Stimulated activated naive CD8-positive, alpha-beta T cell treated with anti-CD3 and anti-CD28 coated beads, Interleukin-15, amount 100 ng/mL, for 72 hours (primary cell): ENCODE measurements at regions not wholly inside any gene's neighbourhood (a gene's known extent, or its start where the extent isn't known, plus 50 kb on each side); places are given as distances from the start of the nearest gene placed in this dataset.

Experiments
- ATAC-seq: fragments of 150-1000 bp; cut with Tn5 transposase; 2 replicates; pipeline ENCODE4 v1.10.0; 2021; ENCODE audit warnings: mild to moderate bottlenecking, moderate library complexity
- DNase-seq, 2 donors: peaks; one replicate each; pipeline ENCODE4 v3.0.0; 2021 to 2022
- H3K27ac Mint-ChIP-seq, 2 donors: one replicate each; pipeline ENCODE4 v1.8.0; 2022; ENCODE audit warnings: mild to moderate bottlenecking in 2 of 2, mixed read lengths in 2 of 2, moderate library complexity in 2 of 2
- H3K27me3 Mint-ChIP-seq: one replicate; pipeline ENCODE4 v1.8.0; 2022; ENCODE audit warnings: mixed read lengths
- H3K4me1 Mint-ChIP-seq: one replicate; pipeline ENCODE4 v1.8.0; 2022; ENCODE audit warnings: mild to moderate bottlenecking, mixed read lengths
- H3K4me3 Mint-ChIP-seq, 2 donors: one replicate each; pipeline ENCODE4 v1.8.0; 2022; ENCODE audit warnings: mild to moderate bottlenecking in 2 of 2, mixed read lengths in 2 of 2, moderate library complexity in 1 of 2
- H3K9me3 Mint-ChIP-seq, 2 donors: one replicate each; pipeline ENCODE4 v1.8.0; 2022; ENCODE audit warnings: mixed read lengths in 2 of 2

DNA sequence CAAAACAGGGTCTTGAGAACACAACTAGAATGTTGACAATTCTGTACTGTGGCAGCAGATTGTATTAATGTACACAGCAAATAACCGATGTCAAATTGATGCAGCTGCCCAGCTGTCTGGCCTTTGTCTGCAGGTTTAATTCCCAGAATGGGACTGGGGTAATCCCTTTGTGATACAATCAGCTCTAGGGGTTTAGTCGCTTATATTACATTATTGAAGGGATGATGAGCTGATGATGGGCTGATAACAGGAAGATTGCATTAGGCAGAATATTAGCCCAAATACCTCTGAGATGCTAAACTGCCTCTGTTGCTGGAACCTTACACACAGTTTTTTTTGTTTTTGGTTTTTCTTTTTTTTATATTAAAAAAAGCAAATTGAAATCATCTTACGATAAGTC, 265.0 kb downstream of the RBM26 start:
- DNase-seq (no peak), ATAC-seq (no peak)
- Mint-ChIP-seq H3K9me3 (no peaks in the 10 kb centered on the region), H3K27ac (no peak overlapping the region), H3K4me3 (no peak overlapping the region), H3K27me3 (no peaks in the 10 kb centered on the region), H3K4me1 (no peaks in the 10 kb centered on the region)

GRCh38 chr13:79128158-79128557, 277.9 kb downstream of the RBM26 start:
- H3K4me3 Mint-ChIP-seq: no peak overlapping the region
- no peak overlapping the region for H3K27ac Mint-ChIP-seq
- peaks cover 10% of the 10 kb centered on the region for H3K27me3 Mint-ChIP-seq
- H3K9me3 Mint-ChIP-seq: peaks cover 0 to 5% of the 10 kb centered on the region in 2 donors
- DNase-seq (no peak), ATAC-seq (peak; percentile 39)
- no peaks in the 10 kb centered on the region for H3K4me1 Mint-ChIP-seq

GRCh38 chr13:79126706-79127105, 279.3 kb downstream of the RBM26 start:
- DNase-seq (no peak), ATAC-seq (no peak)
- H3K27me3 Mint-ChIP-seq: peaks cover 6% of the 10 kb centered on the region
- no peak overlapping the region for H3K27ac Mint-ChIP-seq
- H3K9me3 Mint-ChIP-seq: peaks cover 0 to 5% of the 10 kb centered on the region in 2 donors
- no peak overlapping the region for H3K4me3 Mint-ChIP-seq
- no peaks in the 10 kb centered on the region for H3K4me1 Mint-ChIP-seq

DNA sequence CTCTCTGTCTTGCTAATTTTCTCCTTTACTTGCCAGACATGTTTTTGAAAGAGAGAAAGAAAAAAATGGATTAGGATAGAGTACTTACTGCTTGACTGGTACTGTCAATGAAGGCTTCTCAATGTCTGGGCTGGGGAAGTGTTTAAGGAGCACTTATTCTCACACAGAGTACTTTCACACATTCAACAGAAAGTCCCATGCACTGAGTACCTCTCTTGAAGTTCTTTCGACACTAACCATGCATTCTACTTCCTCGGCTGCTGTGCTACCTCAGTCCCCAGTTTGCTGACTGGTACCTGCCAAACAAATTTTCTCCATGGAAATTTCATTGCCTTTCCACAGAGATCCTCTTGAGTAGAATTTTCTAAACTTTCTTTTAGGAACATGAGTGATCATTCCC, 281.9 kb downstream of the RBM26 start:
- H3K4me1 Mint-ChIP-seq: no peaks in the 10 kb centered on the region
- H3K4me3 Mint-ChIP-seq: no peak overlapping the region
- DNase-seq (no peak), ATAC-seq (no peak)
- peaks cover 6% of the 10 kb centered on the region for H3K27me3 Mint-ChIP-seq
- H3K27ac Mint-ChIP-seq: no peak overlapping the region
- peaks cover 0 to 5% of the 10 kb centered on the region in 2 donors for H3K9me3 Mint-ChIP-seq

- ATAC-seq (no peak), DNase-seq (no peak)
- H3K4me3 Mint-ChIP-seq: no peak overlapping the region
- H3K4me1 Mint-ChIP-seq: no peaks in the 10 kb centered on the region
- H3K27ac Mint-ChIP-seq: no peak overlapping the region
- no peaks in the 10 kb centered on the region for H3K9me3 Mint-ChIP-seq
- H3K27me3 Mint-ChIP-seq: peaks cover 6% of the 10 kb centered on the region
Observed at GRCh38 chr13:79121286-79121685, 284.8 kb downstream of the RBM26 start.

DNA sequence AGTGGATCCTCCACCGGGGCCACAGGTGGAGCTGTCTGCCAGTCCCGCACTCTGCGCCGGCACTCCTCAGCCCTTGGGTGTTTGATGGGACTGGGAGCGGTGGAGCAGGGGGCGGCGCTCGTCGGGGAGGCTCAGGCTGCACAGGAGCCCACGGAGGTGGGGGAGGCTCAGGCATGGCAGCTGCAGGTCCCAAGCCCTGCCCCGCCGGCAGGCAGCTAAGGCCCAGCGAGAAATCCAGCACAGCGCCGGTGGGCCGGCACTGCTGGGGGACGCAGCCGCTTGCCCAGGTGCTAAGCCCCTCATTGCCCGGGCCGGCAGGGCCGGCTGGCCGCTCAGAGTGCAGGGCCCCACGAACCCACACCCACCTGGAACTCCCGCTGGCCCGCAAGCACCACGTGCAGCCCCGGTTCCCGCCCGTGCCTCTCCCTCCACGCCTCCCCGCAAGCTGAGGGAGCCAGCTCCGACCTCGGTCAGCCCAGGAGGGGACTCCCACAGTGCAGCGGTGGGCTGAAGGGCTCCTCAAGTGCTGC, 286.4 kb downstream of the RBM26 start:
- Mint-ChIP-seq H3K9me3 (no peaks in the 10 kb centered on the region), H3K4me3 (no peak overlapping the region), H3K4me1 (no peaks in the 10 kb centered on the region), H3K27ac (no peak overlapping the region), H3K27me3 (no peaks in the 10 kb centered on the region)
- DNase-seq: no peak
- ATAC-seq: peak; percentile 23

DNA sequence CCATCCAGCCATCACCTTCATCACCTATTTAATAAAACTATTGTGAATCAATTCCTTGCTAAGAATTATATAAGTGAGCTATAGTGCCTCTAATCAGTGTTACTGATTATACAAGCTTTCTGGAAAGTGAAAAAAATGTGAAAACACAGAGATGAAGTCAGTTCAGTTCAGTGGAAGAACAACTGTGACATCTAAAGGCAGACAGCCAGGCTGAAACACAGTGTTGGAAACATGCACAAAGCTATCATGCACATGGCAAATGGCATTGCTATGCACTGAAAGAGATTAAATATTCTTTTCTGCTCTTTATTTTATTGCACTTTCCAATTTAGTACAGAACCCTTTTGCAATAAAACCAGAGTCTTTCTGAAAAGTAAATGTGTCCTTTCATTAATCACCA, 294.0 kb downstream of the RBM26 start:
- no peak overlapping the region for H3K4me3 Mint-ChIP-seq
- DNase-seq (no peak), ATAC-seq (no peak)
- no peaks in the 10 kb centered on the region for H3K4me1 Mint-ChIP-seq
- H3K27ac Mint-ChIP-seq: no peak overlapping the region
- H3K27me3 Mint-ChIP-seq: no peaks in the 10 kb centered on the region
- H3K9me3 Mint-ChIP-seq: no peaks in the 10 kb centered on the region

- Mint-ChIP-seq H3K27me3 (no peaks in the 10 kb centered on the region), H3K27ac (no peak overlapping the region), H3K4me1 (no peaks in the 10 kb centered on the region), H3K4me3 (no peak overlapping the region), H3K9me3 (no peaks in the 10 kb centered on the region)
- DNase-seq (no peak), ATAC-seq (no peak)
Observed at GRCh38 chr13:79108914-79109643, 297.0 kb downstream of the RBM26 start.

- H3K9me3 Mint-ChIP-seq: no peaks in the 10 kb centered on the region
- no peak for ATAC-seq
- no peak overlapping the region for H3K27ac Mint-ChIP-seq
Observed at GRCh38 chr13:79098596-79098995, 307.5 kb downstream of the RBM26 start.

GRCh38 chr13:79097201-79097600, 308.9 kb downstream of the RBM26 start:
- Mint-ChIP-seq H3K9me3 (no peaks in the 10 kb centered on the region), H3K4me3 (no peak overlapping the region), H3K27ac (no peak overlapping the region), H3K4me1 (no peaks in the 10 kb centered on the region), H3K27me3 (no peaks in the 10 kb centered on the region)
- DNase-seq (no peak), ATAC-seq (no peak)

More at GRCh38 chr13:79098596-79098995, 307.5 kb downstream of the RBM26 start:
- H3K4me1 Mint-ChIP-seq: no peaks in the 10 kb centered on the region
- no peaks in the 10 kb centered on the region for H3K27me3 Mint-ChIP-seq
- DNase-seq: no peak
- no peak overlapping the region for H3K4me3 Mint-ChIP-seq

- ATAC-seq (no peak), DNase-seq (no peak)
- H3K4me1 Mint-ChIP-seq: no peaks in the 10 kb centered on the region
- H3K27ac Mint-ChIP-seq: no peak overlapping the region
- H3K4me3 Mint-ChIP-seq: no peak overlapping the region
- no peaks in the 10 kb centered on the region for H3K9me3 Mint-ChIP-seq
- no peaks in the 10 kb centered on the region for H3K27me3 Mint-ChIP-seq
Observed at GRCh38 chr13:79096099-79096498, 310.0 kb downstream of the RBM26 start.

DNA sequence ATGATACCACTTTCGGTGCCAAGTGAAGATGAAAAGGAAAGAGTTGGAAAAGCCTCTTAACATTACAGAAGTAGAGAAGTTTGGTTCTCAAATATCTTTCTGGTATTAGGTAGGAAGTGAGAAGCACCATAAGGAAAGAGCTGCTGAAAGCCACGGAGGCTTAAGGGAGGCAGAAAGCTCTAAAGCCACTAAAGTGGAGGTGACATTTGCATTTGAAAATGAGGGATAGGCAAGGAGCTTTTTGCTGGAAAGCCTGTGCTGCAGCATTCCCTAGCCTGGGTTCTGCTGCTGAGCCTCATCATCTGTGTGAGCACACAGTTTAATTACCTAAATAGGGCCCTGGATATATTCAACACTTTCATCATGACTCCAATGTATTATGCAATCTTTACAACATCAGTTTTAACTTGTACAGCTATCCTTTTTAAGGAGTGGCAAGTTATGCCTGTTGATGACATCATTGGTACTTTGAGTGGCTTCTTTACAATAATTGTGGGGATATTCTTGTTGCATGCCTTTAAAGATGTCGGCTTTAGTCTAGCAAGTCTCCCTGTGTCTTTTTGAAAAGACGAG, 315.4 kb downstream of the RBM26 start:
- no peak for DNase-seq
- H3K27ac Mint-ChIP-seq: no peak overlapping the region
- peaks cover 0 to 7% of the 10 kb centered on the region in 2 donors for H3K9me3 Mint-ChIP-seq
- no peak overlapping the region for H3K4me3 Mint-ChIP-seq
- ATAC-seq: no peak
- H3K27me3 Mint-ChIP-seq: peaks cover 12% of the 10 kb centered on the region
- H3K4me1 Mint-ChIP-seq: no peaks in the 10 kb centered on the region

DNA sequence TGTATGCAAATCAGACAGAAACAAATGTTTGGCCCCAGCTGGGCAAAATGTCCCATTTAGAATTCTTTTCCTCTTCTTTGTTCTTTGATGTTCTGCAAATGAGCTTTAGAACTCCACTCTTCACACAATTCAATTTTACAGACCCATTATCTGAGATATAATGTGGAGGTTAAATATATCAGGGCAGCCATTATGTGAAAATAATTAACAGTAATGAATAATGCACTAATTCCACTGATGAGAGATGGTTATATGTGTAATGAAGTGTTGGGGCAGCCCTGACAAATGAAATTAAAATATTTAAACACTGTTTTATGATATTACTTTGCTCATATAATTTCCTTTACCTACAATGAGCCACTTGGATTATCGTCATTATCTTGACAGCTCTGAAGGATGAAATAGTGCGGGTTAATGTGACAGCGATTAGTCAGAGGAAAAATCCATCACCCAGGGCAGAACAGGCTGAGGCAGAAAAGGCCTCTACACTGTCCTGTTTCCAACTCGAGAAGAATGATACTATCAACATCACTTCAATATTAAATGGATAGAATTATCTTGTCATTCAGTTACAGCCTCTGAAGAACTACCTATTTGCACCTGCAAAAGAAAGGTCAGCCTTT, 321.1 kb downstream of the RBM26 start:
- DNase-seq (no peak), ATAC-seq (no peak)
- Mint-ChIP-seq H3K9me3 (peaks cover 0 to 1% of the 10 kb centered on the region in 2 donors), H3K27ac (no peak overlapping the region), H3K27me3 (peaks cover 6% of the 10 kb centered on the region), H3K4me1 (no peaks in the 10 kb centered on the region), H3K4me3 (no peak overlapping the region)

DNA sequence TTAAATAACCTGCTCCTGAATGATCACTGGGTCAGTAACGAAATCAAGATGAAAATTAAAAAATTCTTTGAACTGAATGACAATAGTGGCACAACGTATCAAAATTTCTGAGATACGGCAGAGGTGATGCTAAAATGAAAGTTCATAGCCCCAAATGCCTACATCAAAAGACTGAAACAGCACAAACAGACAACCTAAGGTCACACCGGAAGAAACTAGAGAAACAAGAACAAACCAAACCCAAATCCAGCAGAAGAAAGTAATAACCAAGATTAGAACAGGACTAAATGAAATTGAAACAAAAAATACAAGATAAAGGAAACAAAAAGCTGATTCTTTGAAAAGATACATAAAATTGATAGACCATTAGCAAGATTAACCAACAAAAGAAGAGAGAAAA, 324.1 kb downstream of the RBM26 start:
- no peaks in the 10 kb centered on the region for H3K27me3 Mint-ChIP-seq
- no peak overlapping the region for H3K4me3 Mint-ChIP-seq
- DNase-seq (no peak), ATAC-seq (no peak)
- no peak overlapping the region for H3K27ac Mint-ChIP-seq
- peaks cover 0 to 5% of the 10 kb centered on the region in 2 donors for H3K9me3 Mint-ChIP-seq
- no peaks in the 10 kb centered on the region for H3K4me1 Mint-ChIP-seq

GRCh38 chr13:79079351-79079839, 326.7 kb downstream of the RBM26 start:
- ATAC-seq: peak; percentile 7
- Mint-ChIP-seq H3K27me3 (no peaks in the 10 kb centered on the region), H3K4me3 (no peak overlapping the region), H3K9me3 (peaks cover 0 to 5% of the 10 kb centered on the region in 2 donors), H3K4me1 (no peaks in the 10 kb centered on the region), H3K27ac (no peak overlapping the region)
- DNase-seq: no peak

DNA sequence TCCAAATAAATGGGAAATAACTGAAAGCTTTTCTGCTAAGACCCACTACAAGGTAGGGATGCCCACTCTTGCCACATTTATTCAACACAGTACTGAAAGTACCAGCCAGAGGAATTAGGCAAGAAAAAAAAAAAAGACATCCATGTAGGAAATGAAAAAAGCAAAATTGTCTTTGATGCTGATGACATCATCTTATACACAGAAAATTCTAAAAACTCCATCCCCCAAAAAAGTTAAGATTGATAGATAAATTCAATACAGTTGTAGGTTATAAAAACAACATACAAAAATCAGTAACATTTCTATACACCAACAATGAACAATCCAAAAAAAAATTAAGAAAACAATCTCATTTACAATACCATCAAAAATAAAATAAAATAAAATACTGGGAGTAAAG, 330.4 kb downstream of the RBM26 start:
- H3K27ac Mint-ChIP-seq: no peak overlapping the region

More for the DNA sequence above, 330.4 kb downstream of the RBM26 start:
- Mint-ChIP-seq H3K4me1 (no peaks in the 10 kb centered on the region), H3K27me3 (peaks cover 9% of the 10 kb centered on the region), H3K9me3 (peaks cover 0 to 5% of the 10 kb centered on the region in 2 donors), H3K4me3 (no peak overlapping the region)
- no peak for ATAC-seq
- DNase-seq: no peak
